Suprapubic skin (tissue), 4 donors: ENCODE measurements at regions not wholly inside any gene's neighbourhood (a gene's known extent, or its start where the extent isn't known, plus 50 kb on each side); places are given as distances from the start of the nearest gene placed in this dataset.
"Not testable (repeated sequence)": the region's sequence is repeated elsewhere in the genome, so short reads cannot be mapped to it uniquely, and the experiment has no call there.

ENCODE experiments used
- CTCF ChIP-seq, 2 donors: fragments of 200-600 bp in 1 of 2; fragments of 450-650 bp in 1 of 2; sonication (generic) in 1 of 2; IDR thresholded peaks; one replicate each; pipeline ENCODE4 v1.5.1; 2016 to 2019; ENCODE audit warnings: antibody characterized with exemption in 2 of 2, mild to moderate bottlenecking in 1 of 2, moderate library complexity in 1 of 2
- EP300 ChIP-seq: sonication (generic); formaldehyde crosslinking; IDR thresholded peaks from one replicate; pipeline ENCODE4 v1.6.1; 2017; ENCODE audit warnings: antibody characterized with exemption
- POLR2A ChIP-seq, 2 donors: fragments of 450-650 bp; IDR thresholded peaks; one replicate each; pipeline ENCODE4 v1.6.1; 2017; ENCODE audit warnings: antibody characterized with exemption in 2 of 2, mild to moderate bottlenecking in 2 of 2, moderate library complexity in 2 of 2
- POLR2AphosphoS5 ChIP-seq, 3 donors: sonication (generic); formaldehyde crosslinking; IDR thresholded peaks; one replicate each; pipeline ENCODE4 v1.6.1; 2017; ENCODE audit warnings: antibody characterized with exemption in 3 of 3

- not testable (repeated sequence) for TF ChIP-seq CTCF (IDR thresholded peaks at IDR 0.05); POLR2A (IDR thresholded peaks at IDR 0.05); EP300; POLR2AphosphoS5 (IDR thresholded peaks at IDR 0.05)
Observed at GRCh38 chr3:159756279-159757207, 232.1 kb upstream of the IL12A start.
